ENCODE measurements at regions not wholly inside any gene's neighbourhood (a gene's known extent, or its start where the extent isn't known, plus 50 kb on each side); places are given as distances from the start of the nearest gene placed in this dataset.

DNA sequence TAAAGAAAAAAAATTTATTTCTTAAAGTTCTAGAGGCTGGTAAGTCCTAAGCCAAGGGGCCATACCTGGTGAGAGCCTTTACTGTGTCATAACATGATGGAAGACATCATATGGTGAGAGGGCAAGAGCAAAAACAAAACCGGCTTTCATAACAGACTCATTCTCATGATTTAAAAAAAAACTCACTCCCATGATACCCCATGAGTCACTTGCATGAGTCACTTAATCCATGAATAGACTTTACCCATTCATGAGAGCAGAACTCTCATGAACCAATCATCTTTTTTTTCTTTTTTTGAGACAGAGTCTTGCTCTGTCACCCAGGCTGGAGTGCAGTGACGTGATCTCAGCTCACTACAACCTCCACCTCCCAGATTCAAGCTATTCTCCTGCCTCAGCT lies 369.7 kb upstream of the DIAPH2 start:
- no peak for TF ChIP-seq CTCF (IDR thresholded peaks at IDR 0.05)
- no peak for TF ChIP-seq POLR2A (IDR thresholded peaks at IDR 0.05)
